VCaP (cell line): ENCODE measurements at regions not wholly inside any gene's neighbourhood (a gene's known extent, or its start where the extent isn't known, plus 50 kb on each side); places are given as distances from the start of the nearest gene placed in this dataset.
"Not testable (repeated sequence)": the region's sequence is repeated elsewhere in the genome, so short reads cannot be mapped to it uniquely, and the experiment has no call there.

Experiments
- H3K27ac ChIP-seq: fragments of 450-650 bp; 2 replicates; pipeline ENCODE4 v1.5.1; 2017
- TF ChIP-seq, protein P1 (sequence below): fragments of 450-650 bp; conservative IDR thresholded peaks from 2 replicates; pipeline ENCODE4 v1.5.1; 2017; ENCODE audit warnings: mild to moderate bottlenecking, moderate library complexity

DNA sequence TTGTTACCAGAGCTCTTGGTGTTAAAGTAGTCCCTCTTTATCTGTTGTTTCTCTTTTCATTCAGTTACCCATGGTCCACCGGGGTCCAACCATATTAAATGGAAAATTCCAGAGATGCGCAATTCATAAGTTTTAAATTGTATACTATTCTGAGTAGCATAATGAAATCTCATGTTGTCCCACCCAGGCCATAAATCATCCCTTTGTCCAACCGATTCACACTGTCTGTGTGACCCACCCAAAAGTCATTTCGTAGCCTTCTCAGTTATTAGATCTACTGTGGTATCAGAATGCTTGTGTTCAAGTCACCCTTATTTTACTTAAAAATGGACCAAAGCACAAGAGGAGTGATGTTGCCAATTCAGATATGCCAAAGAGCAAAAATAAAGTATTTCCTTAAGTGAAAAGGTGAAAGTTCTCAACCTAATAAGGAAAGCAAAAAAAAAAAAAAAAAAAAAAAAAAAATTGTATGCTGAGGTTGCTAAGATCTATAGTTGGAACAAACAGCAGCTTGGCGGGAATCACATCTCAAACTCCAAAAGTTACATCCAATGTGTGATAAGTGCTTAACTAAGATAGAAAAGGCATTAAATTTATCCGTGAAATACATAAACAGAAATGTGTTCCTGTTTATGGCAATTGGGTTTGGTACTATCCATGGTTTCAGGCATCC is 106.8 kb upstream of the GPBP1 start:
- TF ChIP-seq, protein P1, sequence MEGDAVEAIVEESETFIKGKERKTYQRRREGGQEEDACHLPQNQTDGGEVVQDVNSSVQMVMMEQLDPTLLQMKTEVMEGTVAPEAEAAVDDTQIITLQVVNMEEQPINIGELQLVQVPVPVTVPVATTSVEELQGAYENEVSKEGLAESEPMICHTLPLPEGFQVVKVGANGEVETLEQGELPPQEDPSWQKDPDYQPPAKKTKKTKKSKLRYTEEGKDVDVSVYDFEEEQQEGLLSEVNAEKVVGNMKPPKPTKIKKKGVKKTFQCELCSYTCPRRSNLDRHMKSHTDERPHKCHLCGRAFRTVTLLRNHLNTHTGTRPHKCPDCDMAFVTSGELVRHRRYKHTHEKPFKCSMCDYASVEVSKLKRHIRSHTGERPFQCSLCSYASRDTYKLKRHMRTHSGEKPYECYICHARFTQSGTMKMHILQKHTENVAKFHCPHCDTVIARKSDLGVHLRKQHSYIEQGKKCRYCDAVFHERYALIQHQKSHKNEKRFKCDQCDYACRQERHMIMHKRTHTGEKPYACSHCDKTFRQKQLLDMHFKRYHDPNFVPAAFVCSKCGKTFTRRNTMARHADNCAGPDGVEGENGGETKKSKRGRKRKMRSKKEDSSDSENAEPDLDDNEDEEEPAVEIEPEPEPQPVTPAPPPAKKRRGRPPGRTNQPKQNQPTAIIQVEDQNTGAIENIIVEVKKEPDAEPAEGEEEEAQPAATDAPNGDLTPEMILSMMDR = no peak
- no peak overlapping the region for H3K27ac ChIP-seq

DNA sequence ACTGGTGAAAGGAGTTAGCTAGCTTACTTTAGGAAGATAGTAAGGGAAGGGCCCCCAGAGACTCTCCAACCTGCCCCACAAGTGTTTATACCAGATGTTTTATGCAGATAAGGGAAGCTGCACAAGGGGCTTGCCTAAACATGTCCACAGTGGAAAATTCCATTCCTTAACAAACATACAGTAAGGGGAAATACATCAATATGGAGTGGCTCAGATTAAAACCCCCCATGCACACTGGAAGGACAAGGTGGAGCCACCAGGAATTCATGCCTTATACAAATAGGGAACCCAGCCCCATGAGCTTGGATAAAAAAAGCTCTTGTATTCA is 106.3 kb upstream of the GPBP1 start:
- no peak overlapping the region for H3K27ac ChIP-seq
- TF ChIP-seq, protein P1 = no peak

DNA sequence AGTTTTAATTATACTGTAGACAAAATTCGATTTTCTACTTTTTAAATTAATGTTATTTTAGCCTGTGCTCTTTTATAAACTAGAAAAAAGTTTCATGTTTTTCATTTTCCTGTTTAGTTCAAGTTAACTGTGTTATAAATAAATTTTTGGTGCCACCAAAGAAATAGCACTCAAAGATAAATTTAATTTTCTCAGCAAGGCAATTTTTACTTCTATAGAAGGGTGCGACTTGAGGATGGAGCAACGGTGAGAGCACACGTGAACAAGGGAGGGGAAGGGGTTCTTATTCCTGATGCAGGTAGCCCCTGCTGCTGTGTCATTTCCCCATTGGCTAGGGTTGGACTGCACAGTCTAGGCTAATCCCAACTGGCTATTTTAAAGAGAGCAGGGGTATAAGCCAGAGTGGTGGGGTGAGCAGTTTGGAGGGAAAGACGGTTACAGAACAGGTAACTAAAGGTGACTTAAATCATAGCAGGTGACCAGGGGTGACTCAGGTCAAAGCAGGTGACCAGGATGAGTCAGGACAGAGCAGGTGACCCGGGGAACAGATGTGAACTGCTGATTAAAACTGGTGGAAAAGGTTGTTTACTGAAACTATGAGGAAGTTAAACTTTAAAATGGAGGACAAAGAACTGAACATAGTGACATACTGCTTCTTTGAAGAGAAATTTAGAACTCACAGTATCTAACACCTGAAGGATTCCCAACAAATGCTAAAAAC is 104.6 kb upstream of the GPBP1 start:
- TF ChIP-seq, protein P1 = no peak
- H3K27ac ChIP-seq = no peak overlapping the region

DNA sequence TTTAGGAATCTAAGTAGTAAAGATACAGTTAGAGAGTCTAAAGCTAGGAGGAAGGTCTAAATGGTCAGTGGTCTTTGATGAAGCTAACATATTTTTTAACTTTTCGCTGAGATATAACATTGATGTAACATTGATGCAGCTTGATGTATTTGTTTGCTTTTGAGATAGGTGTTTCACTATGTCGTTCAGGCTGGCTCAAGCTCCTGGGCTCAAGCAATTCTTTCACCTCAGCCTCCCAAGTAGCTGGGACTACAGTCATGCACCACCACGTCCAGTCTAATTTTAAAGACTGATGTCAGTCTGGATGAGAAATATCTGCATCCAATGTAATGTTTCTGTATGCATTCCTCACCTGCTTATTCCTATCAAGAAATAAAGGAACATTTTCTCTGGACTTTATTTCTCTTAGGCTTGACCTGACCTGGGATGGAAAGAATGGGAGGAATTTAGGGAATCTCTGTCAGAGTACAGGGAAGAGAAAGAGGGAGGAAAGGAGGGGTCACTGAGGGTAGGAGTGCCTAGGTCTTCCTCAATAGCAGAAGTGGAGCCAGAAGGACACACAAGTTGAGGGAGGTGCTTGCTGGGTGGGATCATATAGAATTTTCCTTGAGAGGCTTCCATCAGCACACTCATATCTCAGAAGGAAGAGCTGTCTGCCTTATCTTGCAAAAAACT is 101.5 kb upstream of the GPBP1 start:
- no peak overlapping the region for H3K27ac ChIP-seq
- TF ChIP-seq, protein P1 = no peak

DNA sequence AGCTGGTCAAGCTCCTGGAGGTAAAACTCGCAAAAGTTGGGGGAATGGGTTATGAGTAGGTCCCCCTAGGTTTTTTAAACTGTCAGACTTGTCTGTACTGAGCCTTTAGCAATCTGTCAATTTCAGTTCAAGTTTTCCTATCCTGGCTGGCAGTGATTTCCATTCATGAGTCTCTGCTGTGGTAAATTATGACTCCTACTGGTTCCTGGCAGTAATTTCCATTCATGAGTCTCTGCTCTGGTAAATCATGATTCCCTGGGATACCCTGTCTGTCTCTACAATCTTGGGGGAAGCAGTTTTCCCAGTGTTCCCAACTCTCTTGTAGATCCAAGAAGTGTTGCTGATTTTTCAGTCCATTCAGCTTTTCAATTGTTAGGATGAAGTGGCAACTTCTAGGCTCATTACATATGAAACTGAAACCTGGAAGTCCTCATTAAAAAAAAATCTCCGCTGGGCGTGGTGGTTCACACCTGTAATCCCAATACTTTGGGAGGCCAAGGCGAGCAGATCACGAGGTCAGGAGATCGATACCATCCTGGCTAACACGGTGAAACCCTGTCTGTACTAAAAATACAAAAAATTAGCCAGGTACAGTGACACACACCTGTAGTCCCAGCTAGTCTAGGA is 91.3 kb upstream of the GPBP1 start:
- no peak overlapping the region for H3K27ac ChIP-seq
- TF ChIP-seq, protein P1 = peak; percentile 71

DNA sequence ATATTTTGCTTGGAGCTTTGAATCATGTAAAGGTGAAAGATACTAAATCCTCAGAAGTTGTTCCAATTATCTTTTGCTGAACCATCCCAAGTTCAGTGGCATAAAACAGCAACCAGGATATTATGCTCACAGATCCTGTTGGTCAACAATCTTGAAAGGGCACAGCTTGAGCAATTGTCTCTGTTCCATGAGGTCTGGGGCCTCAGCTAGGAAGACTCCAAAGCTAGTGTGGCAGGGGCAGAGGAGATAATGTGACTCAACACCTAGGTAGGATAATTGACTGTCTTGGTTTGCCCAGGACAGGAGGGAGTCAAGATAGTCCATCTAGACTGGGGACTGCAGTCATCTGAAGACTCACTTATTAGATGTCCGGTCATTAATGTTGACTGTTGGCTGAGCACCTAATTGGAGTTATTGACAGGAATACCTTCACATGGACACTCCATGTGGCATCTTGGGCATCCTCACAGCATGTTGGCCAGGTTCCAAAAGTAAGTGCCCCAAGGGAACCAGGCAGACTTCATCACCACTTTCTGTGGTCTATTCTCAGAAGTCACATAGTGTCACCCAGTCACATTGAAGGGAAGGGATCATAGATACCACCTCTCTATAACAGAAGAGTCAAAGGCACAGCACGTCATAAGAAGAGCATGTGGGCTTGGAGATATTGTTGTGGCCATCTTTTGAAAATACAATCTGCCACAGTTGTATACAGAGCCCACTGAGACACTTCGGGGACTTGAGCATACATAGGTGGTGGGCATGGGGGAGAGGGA is 88.4 kb upstream of the GPBP1 start:
- H3K27ac ChIP-seq = no peak overlapping the region
- TF ChIP-seq, protein P1 = no peak

DNA sequence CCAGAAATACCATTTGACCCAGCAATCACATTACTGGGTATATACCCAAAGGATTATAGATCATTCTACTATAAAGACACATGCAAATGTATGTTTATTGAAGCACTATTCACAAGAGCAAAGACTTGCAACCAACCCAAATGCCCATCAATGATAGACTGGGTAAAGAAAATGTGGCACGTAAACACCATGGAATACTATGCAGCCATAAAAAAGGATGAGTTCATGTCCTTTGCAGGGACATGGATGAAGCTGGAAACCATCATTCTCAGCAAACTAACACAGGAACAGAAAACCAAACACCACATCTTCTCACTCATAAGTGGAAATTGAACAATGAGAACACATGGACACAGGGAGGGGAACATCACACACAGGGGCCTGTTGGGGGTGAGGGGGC is 85.9 kb upstream of the GPBP1 start:
- not testable (repeated sequence) for H3K27ac ChIP-seq
